Kidney epithelial cell (primary cell): ENCODE measurements at regions not wholly inside any gene's neighbourhood (a gene's known extent, or its start where the extent isn't known, plus 50 kb on each side); places are given as distances from the start of the nearest gene placed in this dataset.

ENCODE experiments used
- DNase-seq: peaks from one replicate; pipeline ENCODE4 v3.0.0-alpha.2; 2010; ENCODE audit warnings: low read depth
- H3K27me3 ChIP-seq: 2 replicates; pipeline ENCODE4 v1.6.0; 2011; ENCODE audit warnings: low read length; ENCODE audit not compliant: control insufficient read depth, insufficient read depth
- H3K36me3 ChIP-seq: 2 replicates; pipeline ENCODE4 v1.5.1; 2011; ENCODE audit warnings: low read length; ENCODE audit not compliant: control insufficient read depth, insufficient read depth
- H3K4me3 ChIP-seq: 2 replicates; pipeline ENCODE4 v1.5.1; 2011; ENCODE audit warnings: low read depth, mild to moderate bottlenecking, control low read depth, low read length
- TF ChIP-seq, protein P1 (sequence below): IDR thresholded peaks from 2 replicates; pipeline ENCODE4 v1.5.1; 2011; ENCODE audit warnings: mild to moderate bottlenecking, moderate library complexity, low read length, control low read depth, inconsistent platforms; ENCODE audit not compliant: insufficient read depth, poor library complexity, severe bottlenecking

DNA sequence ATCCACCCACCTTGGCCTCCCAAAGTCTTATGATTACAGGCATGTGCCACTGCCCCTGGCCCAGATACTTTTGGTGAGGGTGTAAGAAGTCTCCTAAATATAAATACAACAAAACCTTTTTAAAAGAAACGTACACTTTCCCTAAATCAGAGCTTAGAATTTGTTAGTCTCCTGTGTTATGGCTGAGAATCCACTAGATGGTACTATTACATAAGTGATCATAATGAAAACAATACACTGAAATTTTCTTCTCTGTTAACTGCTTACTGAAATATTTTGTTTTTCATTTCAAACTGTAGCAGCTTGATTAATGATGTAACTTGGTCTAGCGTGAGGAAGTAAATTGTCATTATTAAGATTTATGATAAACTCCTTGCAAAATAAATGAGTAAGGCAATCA is 74.8 kb upstream of the FAM98A start:
- Histone ChIP-seq H3K4me3 (no peak overlapping the region), H3K27me3 (no peaks in the 10 kb centered on the region), H3K36me3 (no peaks in the 10 kb centered on the region)
- TF ChIP-seq, protein P1, sequence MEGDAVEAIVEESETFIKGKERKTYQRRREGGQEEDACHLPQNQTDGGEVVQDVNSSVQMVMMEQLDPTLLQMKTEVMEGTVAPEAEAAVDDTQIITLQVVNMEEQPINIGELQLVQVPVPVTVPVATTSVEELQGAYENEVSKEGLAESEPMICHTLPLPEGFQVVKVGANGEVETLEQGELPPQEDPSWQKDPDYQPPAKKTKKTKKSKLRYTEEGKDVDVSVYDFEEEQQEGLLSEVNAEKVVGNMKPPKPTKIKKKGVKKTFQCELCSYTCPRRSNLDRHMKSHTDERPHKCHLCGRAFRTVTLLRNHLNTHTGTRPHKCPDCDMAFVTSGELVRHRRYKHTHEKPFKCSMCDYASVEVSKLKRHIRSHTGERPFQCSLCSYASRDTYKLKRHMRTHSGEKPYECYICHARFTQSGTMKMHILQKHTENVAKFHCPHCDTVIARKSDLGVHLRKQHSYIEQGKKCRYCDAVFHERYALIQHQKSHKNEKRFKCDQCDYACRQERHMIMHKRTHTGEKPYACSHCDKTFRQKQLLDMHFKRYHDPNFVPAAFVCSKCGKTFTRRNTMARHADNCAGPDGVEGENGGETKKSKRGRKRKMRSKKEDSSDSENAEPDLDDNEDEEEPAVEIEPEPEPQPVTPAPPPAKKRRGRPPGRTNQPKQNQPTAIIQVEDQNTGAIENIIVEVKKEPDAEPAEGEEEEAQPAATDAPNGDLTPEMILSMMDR: peak; percentile 25
- no peak for DNase-seq

GRCh38 chr2:33672896-33673295 is 73.8 kb upstream of the FAM98A start:
- TF ChIP-seq, protein P1: no peak
- H3K36me3 ChIP-seq: no peaks in the 10 kb centered on the region
- DNase-seq: no peak
- no peaks in the 10 kb centered on the region for H3K27me3 ChIP-seq
- H3K4me3 ChIP-seq: no peak overlapping the region

DNA sequence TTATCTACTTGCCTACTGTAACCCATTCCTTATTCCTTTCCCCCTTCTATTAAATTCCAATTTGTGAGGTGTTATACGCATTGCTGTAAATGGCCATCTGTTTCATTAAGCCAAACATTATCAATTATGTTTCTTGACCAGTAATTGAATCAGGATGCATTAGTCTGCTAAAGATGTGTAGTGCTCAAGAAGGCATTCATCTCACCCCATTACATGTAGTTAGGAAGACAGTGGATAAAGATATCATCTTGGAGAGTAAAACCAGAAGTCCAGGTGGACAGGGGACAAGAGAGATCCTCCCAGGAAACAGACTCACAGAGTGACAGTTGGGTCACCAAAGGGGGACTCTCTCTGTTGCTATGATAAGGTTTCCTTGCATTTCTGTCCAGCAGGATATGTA is 73.3 kb upstream of the FAM98A start:
- no peak for DNase-seq
- TF ChIP-seq, protein P1: no peak
- H3K36me3 ChIP-seq: no peaks in the 10 kb centered on the region
- no peak overlapping the region for H3K4me3 ChIP-seq
- H3K27me3 ChIP-seq: no peaks in the 10 kb centered on the region

GRCh38 chr2:33671198-33671597 is 72.1 kb upstream of the FAM98A start:
- Histone ChIP-seq H3K36me3 (no peaks in the 10 kb centered on the region), H3K27me3 (no peaks in the 10 kb centered on the region), H3K4me3 (no peak overlapping the region)
- DNase-seq: no peak
- TF ChIP-seq, protein P1: no peak

DNA sequence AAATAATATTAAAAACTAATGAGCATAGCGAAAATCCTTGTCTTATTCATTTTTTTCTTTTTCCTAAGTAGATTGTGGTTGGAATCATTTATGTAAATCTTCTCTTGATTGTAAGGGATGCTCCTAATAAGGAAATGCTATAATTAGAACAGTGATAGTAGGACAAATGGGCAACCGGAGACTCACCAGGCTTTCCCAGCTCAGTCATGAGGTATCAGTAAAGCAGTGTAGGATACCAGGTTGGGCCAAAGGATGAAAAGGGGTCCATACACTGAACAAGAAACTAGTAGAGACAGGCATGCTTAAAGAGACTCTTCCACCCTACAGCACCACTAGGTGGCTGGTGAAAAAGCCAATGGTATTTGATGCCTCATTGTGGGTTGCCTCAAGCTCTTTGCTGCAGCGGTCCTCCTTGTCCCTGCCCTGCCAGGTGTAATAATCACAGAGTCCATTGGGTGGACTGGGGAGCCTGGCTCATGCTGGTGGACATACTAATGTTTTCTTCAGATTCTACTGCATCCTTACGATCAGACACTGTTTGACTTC is 71.4 kb upstream of the FAM98A start:
- no peaks in the 10 kb centered on the region for H3K27me3 ChIP-seq
- H3K36me3 ChIP-seq: no peaks in the 10 kb centered on the region
- DNase-seq: no peak
- TF ChIP-seq, protein P1: no peak
- H3K4me3 ChIP-seq: no peak overlapping the region

GRCh38 chr2:33666879-33667278 is 67.8 kb upstream of the FAM98A start:
- TF ChIP-seq, protein P1: no peak
- H3K36me3 ChIP-seq: no peaks in the 10 kb centered on the region
- H3K27me3 ChIP-seq: no peaks in the 10 kb centered on the region
- DNase-seq: no peak
- H3K4me3 ChIP-seq: no peak overlapping the region
